MM.1S (cell line): ENCODE measurements at regions not wholly inside any gene's neighbourhood (a gene's known extent, or its start where the extent isn't known, plus 50 kb on each side); places are given as distances from the start of the nearest gene placed in this dataset.
"Not testable (repeated sequence)": the region's sequence is repeated elsewhere in the genome, so short reads cannot be mapped to it uniquely, and the experiment has no call there.

ENCODE experiments used
- DNase-seq: peaks from one replicate; pipeline ENCODE4 v3.0.0-alpha.2; 2015
- H2AFZ ChIP-seq: fragments of 300-600 bp; sonication (generic); 2 replicates; pipeline ENCODE4 v1.6.0; 2016; ENCODE audit warnings: antibody characterized with exemption, low read length
- H3F3A ChIP-seq: fragments of 300-600 bp; sonication (generic); 2 replicates; pipeline ENCODE4 v1.6.1; 2016; ENCODE audit warnings: mild to moderate bottlenecking, antibody characterized with exemption, low read length, moderate library complexity, mixed read lengths; ENCODE audit not compliant: insufficient read depth
- H3K27ac ChIP-seq: fragments of 300-600 bp; sonication (generic); 2 replicates; pipeline ENCODE4 v1.5.1; 2016; ENCODE audit warnings: mild to moderate bottlenecking, low read length
- H3K27me3 ChIP-seq: fragments of 300-600 bp; sonication (generic); replicated peaks from 2 replicates; pipeline ENCODE4 v1.6.0; 2016; ENCODE audit warnings: low read length; ENCODE audit not compliant: insufficient read depth
- H3K36me3 ChIP-seq: fragments of 300-600 bp; sonication (generic); replicated peaks from 2 replicates; pipeline ENCODE4 v1.6.1; 2016; ENCODE audit warnings: mild to moderate bottlenecking, low read length, mixed read lengths; ENCODE audit not compliant: insufficient read depth
- H3K4me1 ChIP-seq: fragments of 300-600 bp; sonication (generic); 2 replicates; pipeline ENCODE4 v1.6.1; 2016; ENCODE audit warnings: low read length, mixed read lengths
- H3K4me2 ChIP-seq: fragments of 300-600 bp; sonication (generic); 2 replicates; pipeline ENCODE4 v1.6.0; 2016; ENCODE audit warnings: low read depth, low read length
- H3K4me3 ChIP-seq: fragments of 300-600 bp; sonication (generic); 2 replicates; pipeline ENCODE4 v1.5.1; 2016; ENCODE audit warnings: low read length, mixed read lengths
- H3K79me2 ChIP-seq: fragments of 300-600 bp; sonication (generic); 2 replicates; pipeline ENCODE4 v1.6.1; 2016; ENCODE audit warnings: mixed run types, low read length, mixed read lengths
- H3K9ac ChIP-seq: fragments of 300-600 bp; sonication (generic); 2 replicates; pipeline ENCODE4 v1.6.1; 2016; ENCODE audit warnings: low read length, mixed read lengths
- H3K9me2 ChIP-seq: fragments of 300-600 bp; sonication (generic); replicated peaks from 2 replicates; pipeline ENCODE4 v1.6.1; 2016; ENCODE audit warnings: mild to moderate bottlenecking, low read length, mixed read lengths; ENCODE audit not compliant: insufficient read depth
- H3K9me3 ChIP-seq: fragments of 300-600 bp; sonication (generic); replicated peaks from 2 replicates; pipeline ENCODE4 v1.6.1; 2016; ENCODE audit warnings: mild to moderate bottlenecking, low read length, mixed read lengths; ENCODE audit not compliant: insufficient read depth
- H4K20me1 ChIP-seq: fragments of 300-600 bp; sonication (generic); 2 replicates; pipeline ENCODE4 v1.6.1; 2016; ENCODE audit warnings: mild to moderate bottlenecking, low read length, moderate library complexity, mixed read lengths; ENCODE audit not compliant: insufficient read depth
- EZH2 ChIP-seq: fragments of 300-600 bp; sonication (generic); optimal IDR thresholded peaks from 2 replicates; pipeline ENCODE3; 2017; ENCODE audit warnings: low read depth, mild to moderate bottlenecking, antibody characterized with exemption, low read length, mixed read lengths
- EZH2phosphoT487 ChIP-seq: fragments of 300-600 bp; sonication (generic); IDR thresholded peaks from 2 replicates; pipeline ENCODE4 v1.6.1; 2018; ENCODE audit warnings: antibody characterized with exemption, low read length
- TF ChIP-seq, protein P1 (sequence below): fragments of 300-600 bp; sonication (generic); IDR thresholded peaks from 2 replicates; pipeline ENCODE4 v1.5.1; 2016; ENCODE audit warnings: antibody characterized with exemption, low read length, mixed read lengths

DNA sequence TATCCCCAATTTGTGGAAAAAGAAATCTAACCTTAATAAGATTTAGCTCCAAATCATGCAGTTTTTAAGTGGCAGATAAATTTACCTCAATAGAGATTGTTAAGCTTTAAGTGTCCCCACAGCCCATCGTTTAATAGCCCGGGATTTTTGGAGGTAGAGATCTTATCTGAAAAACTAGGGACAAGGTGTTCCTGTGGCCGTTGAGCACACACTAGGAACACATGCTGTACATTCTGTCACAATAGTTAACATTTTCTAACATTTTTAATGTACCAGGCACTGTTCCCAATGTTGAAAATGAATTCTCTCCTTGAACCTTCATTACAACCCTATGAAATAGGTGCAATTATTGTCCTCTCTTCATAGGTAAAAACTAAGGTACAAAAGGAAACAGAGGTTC, 85.7 kb upstream of the PLD5 start:
- Histone ChIP-seq H3K4me3 (no peak overlapping the region), H3K9me2 (no peaks in the 10 kb centered on the region), H3K4me1 (no peaks in the 10 kb centered on the region), H3K4me2 (no peak overlapping the region), H3K27me3 (no peaks in the 10 kb centered on the region), H2AFZ (no peak overlapping the region), H3K79me2 (no peaks in the 10 kb centered on the region), H4K20me1 (no peaks in the 10 kb centered on the region), H3F3A (no peaks in the 10 kb centered on the region), H3K27ac (no peak overlapping the region), H3K9me3 (no peaks in the 10 kb centered on the region), H3K9ac (no peak overlapping the region), H3K36me3 (no peaks in the 10 kb centered on the region)
- TF ChIP-seq EZH2 (no peak), EZH2phosphoT487 (no peak)
- TF ChIP-seq, protein P1, sequence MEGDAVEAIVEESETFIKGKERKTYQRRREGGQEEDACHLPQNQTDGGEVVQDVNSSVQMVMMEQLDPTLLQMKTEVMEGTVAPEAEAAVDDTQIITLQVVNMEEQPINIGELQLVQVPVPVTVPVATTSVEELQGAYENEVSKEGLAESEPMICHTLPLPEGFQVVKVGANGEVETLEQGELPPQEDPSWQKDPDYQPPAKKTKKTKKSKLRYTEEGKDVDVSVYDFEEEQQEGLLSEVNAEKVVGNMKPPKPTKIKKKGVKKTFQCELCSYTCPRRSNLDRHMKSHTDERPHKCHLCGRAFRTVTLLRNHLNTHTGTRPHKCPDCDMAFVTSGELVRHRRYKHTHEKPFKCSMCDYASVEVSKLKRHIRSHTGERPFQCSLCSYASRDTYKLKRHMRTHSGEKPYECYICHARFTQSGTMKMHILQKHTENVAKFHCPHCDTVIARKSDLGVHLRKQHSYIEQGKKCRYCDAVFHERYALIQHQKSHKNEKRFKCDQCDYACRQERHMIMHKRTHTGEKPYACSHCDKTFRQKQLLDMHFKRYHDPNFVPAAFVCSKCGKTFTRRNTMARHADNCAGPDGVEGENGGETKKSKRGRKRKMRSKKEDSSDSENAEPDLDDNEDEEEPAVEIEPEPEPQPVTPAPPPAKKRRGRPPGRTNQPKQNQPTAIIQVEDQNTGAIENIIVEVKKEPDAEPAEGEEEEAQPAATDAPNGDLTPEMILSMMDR: no peak
- no peak for DNase-seq

DNA sequence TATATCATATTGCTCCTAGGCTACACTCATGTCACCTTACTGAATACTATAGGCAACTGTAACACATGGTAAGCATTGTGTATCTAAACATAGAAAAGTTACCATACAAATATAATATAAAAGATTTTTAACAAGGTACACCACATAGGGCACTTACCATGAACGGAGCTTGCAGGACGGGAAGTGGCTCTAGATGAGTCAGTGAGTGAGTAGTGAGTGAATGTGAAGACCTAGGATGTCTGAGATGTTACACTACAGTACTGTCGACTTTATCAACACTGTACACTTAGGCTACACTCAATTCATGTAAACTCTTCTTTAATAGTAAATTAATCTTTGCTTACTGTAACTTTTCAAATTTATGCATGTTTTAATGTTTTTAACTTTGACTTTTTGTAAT, 81.0 kb upstream of the PLD5 start:
- no peaks in the 10 kb centered on the region for H4K20me1 ChIP-seq
- no peaks in the 10 kb centered on the region for H3K9me3 ChIP-seq
- H3K4me3 ChIP-seq: no peak overlapping the region
- H3K9me2 ChIP-seq: no peaks in the 10 kb centered on the region
- no peaks in the 10 kb centered on the region for H3F3A ChIP-seq
- DNase-seq: no peak
- no peak for TF ChIP-seq EZH2
- TF ChIP-seq, protein P1: no peak
- no peak for TF ChIP-seq EZH2phosphoT487
- H3K9ac ChIP-seq: no peak overlapping the region
- H3K27me3 ChIP-seq: no peaks in the 10 kb centered on the region
- no peaks in the 10 kb centered on the region for H3K36me3 ChIP-seq
- H3K27ac ChIP-seq: no peak overlapping the region
- H2AFZ ChIP-seq: no peak overlapping the region
- H3K79me2 ChIP-seq: no peaks in the 10 kb centered on the region
- no peak overlapping the region for H3K4me2 ChIP-seq
- H3K4me1 ChIP-seq: no peaks in the 10 kb centered on the region

DNA sequence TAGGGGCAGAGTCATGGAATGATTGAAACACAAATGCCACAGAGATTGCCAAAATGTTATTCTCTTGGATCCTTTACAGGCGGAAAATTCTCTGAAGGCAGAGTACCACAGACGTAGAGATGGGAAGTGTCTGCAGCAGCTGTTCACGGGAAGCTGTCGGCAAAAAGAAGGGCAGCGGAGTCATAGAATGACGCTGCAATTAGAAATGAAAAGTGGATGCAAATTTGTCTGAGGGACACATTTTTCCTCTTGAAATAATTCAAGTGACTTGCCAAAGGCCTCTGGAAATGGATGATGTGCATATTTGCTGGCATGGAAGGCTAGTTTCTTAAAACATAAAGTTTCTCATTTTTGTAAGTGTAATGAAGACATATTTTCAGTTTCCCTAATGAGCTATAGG, 77.5 kb upstream of the PLD5 start:
- Histone ChIP-seq H3K9me3 (no peaks in the 10 kb centered on the region), H3K4me3 (no peak overlapping the region), H3K4me1 (no peaks in the 10 kb centered on the region), H4K20me1 (no peaks in the 10 kb centered on the region), H3K79me2 (no peaks in the 10 kb centered on the region), H3K27me3 (no peaks in the 10 kb centered on the region), H3K36me3 (no peaks in the 10 kb centered on the region), H3F3A (no peaks in the 10 kb centered on the region), H3K4me2 (no peak overlapping the region), H3K9me2 (no peaks in the 10 kb centered on the region), H2AFZ (no peak overlapping the region), H3K9ac (no peak overlapping the region), H3K27ac (no peak overlapping the region)
- TF ChIP-seq EZH2: no peak
- no peak for TF ChIP-seq EZH2phosphoT487
- TF ChIP-seq, protein P1: no peak
- DNase-seq: no peak

DNA sequence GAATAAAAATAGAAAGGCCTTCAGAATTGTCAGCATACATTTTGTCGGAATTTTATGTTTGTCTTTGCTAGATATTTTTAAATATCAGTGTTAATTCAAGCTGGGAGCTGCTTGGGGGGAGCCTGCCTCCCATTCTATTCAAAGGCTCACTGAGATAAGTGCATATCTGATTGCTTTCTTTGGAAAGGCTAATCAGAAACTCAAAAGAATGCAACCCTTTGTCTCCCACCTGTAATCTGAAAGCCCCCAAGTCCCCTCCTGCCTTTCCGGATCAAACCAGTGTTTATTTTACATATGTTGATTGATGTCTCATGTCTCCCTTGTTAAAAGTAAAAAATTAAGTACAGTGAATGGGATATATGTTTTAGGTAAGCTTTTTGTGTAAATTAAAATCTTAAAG, 69.3 kb upstream of the PLD5 start:
- H3K4me3 ChIP-seq, H3K9ac ChIP-seq, H3K9me2 ChIP-seq, H2AFZ ChIP-seq, H3K4me1 ChIP-seq, H3K4me2 ChIP-seq, H3K9me3 ChIP-seq, H3K79me2 ChIP-seq, H3K36me3 ChIP-seq, H3K27me3 ChIP-seq, H3K27ac ChIP-seq, H3F3A ChIP-seq, DNase-seq, H4K20me1 ChIP-seq: not testable (repeated sequence)
